GM21447 (cell line): ENCODE measurements at regions not wholly inside any gene's neighbourhood (a gene's known extent, or its start where the extent isn't known, plus 50 kb on each side); places are given as distances from the start of the nearest gene placed in this dataset.

Source experiments
- ATAC-seq: cut with Tn5 transposase; IDR thresholded peaks from one replicate; pipeline ENCODE4 v1.9.1; 2021; ENCODE audit not compliant: unreplicated experiment

DNA sequence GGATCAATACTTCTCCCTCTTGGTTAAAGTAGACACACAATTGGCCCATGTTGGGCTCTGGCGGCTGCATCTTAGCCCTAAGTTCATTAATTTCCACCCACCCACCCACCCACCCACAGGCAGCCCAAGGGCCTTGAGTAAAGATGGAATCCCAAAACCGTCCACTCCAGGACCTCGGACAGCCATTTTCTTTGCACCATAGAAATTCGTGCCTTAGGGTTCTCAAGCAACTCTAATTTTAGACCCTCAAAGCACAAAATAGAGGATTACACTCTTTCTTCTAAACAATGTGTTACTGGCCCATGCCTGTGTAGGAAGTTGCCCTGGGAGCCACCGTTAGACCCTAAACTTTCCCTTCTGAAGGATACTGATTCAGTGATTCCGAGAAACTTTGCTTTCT lies 568.5 kb downstream of the IRX1 start:
- no peak for ATAC-seq

DNA sequence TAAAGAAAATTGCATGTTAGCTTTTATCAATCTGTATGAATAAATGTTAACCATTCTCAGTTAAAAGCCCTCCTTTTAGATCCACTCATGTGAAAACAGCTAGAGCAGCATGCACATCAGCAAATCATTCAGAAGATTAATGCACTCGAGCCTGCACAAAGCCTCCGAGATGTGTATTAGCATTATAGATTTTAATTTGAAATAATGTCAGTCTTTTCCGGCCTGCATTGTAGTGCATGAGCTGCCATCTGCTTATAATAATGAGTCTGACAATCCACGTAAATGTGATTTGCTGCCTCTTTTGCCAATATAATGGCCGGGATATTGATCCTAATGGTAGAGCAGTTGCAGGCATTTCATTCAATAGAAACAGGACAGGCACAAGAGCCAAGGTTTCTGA lies 585.1 kb downstream of the IRX1 start:
- no peak for ATAC-seq

DNA sequence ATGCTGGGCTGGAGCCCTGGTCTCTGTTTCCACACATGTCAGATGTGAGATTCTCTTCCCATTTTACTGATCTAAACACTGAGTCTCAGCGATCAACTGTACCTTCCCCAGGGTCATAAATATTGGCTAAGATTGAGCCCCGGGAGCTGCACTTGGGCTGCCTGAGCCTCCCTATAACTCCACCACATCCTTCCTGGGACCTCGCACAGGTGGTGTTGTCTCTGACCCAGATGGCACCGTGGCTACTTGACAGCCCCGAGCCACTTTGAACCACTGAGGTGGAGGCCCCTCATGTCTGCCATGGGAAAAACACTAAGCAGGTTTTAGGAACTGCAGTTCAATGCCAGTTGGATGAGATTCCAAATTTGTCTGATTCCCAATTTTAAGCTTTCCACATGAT lies 586.5 kb downstream of the IRX1 start:
- no peak for ATAC-seq

DNA sequence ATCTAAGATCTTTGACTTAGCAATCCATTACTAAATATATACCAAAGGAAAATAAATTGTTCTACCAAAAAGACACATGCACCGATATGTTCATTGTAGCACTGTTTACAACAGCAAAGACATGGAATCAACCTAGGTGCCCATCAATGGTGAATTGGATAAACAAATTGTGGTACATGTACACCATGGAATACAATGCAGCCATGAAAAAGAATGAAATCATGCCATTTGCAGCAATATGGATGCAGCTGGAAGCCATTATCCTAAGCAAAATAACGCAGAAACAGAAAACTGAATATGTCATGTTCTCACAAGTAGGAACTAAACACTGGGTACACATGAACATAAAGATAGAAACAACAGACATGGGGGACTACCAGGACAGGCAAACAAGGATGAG lies 589.5 kb downstream of the IRX1 start:
- ATAC-seq, result no peak

DNA sequence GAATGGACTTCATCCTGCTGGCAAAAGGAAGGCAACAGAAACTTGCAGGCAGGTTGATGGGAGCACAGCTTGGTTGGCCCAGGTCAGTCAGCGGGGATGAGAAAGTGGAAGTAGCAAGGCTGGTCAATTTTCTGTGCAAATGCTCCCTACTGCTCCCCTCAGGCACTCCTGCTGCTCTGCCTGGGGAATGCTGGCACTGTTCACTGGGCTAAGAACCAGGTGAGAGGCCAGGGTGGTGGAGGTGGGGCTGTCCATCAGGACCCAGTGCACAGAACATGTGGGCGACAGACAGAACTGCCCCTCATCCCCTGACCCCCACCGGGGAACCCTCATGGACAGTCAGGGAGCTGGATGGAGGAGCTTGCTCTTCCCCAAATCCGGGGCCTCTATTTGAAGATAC lies 593.1 kb downstream of the IRX1 start:
- no peak for ATAC-seq

DNA sequence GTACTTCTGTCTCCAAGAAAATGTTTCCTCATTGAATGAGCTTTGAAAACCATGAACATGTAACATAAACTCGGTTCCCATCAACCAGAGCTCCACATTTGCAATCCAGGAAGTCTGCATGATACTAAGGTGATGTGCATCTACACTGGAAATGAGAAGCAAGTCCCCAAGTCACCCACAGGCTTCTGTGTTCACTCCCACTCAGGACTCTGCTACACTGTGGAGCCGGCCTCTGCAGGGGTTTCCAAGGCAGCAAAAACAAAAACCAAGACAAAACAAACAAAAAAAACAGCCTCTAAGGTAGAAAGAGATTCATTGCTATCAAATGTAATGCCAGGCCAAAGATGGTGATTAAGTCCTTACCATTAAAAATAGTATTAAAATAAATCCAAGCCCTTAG lies 593.7 kb downstream of the IRX1 start:
- no peak for ATAC-seq

DNA sequence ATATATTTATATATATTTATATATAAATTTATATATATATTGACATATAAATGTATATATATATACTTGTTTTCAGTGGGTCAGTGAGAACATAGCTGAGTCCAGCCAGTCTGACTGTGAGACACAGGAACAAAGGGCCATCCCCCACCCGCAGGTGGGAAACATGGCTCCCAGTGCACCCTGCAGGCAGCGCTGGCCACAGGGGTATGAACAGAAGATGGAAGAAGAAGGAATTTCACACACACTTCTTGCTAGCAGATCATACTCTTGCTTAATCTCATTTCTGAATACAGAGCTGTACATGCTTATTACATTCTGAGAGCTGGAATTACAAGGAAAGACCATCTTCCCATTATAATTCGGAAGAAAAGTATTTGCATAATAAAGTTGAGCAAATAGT lies 595.4 kb downstream of the IRX1 start:
- no peak for ATAC-seq

GRCh38 chr5:4191703-4192102 lies 596.1 kb downstream of the IRX1 start:
- ATAC-seq, result no peak

- ATAC-seq, result no peak
These were observed 596.5 kb downstream of the IRX1 start for GRCh38 chr5:4192111-4192510.

DNA sequence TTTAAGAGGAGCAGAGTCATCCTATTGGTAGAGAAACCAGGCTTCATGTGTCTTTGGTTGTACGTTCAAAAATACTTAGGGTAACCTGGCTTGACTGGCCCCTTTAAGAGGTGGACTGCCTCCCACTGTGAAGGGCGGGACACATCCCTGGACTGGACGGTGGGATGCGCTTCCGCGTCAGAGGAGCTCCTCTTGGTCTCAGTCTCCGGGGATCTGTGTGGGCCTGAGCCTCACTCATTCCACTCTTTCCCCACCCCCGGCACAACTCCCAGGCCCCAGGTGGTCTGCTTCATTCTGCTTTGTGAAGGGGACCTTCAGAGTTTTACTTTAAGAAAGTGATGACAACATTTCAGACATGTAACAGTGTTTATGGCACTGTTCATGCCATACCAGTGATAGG lies 601.1 kb downstream of the IRX1 start:
- ATAC-seq, result no peak

DNA sequence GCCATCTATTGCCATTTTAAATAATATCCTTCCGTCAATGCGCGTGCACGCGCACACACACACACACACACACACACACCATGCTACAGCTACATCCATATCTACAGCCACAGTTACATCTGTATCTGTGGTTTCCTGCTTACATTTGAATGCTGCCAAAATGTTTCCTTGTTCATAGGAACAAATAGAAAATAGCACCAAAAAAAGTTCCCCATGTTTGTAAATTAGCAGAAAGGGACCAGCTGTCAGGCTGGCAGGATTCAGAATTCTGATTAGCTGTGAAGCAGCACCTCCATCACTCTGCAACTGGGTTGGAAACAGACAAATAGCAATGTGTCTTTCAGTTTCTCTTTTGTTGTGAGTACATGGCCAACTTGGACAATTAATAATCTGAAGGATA lies 601.5 kb downstream of the IRX1 start:
- no peak for ATAC-seq

DNA sequence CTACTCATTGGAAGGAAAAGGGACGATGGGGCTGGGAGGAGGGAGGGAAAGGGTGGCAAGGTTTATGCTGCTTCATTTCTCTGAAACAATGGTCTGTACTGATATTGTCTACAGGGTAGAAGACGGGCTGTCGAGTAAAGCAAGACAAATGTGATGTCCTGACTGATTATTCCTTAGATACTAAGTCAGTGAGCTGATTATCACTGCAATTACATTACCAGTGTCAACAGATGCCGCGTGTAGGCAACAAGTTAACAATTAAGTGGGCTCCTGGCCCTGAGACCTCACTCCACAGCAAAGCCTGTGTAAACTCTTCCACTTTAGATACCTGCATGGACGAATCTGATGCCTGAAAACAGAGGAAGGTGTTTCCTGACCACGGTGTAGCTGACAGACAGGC lies 602.8 kb downstream of the IRX1 start:
- no peak for ATAC-seq

- no peak for ATAC-seq
These were observed 603.6 kb downstream of the IRX1 start for GRCh38 chr5:4199049-4199841.

- no peak for ATAC-seq
These were observed 607.5 kb downstream of the IRX1 start for GRCh38 chr5:4203146-4203545.

DNA sequence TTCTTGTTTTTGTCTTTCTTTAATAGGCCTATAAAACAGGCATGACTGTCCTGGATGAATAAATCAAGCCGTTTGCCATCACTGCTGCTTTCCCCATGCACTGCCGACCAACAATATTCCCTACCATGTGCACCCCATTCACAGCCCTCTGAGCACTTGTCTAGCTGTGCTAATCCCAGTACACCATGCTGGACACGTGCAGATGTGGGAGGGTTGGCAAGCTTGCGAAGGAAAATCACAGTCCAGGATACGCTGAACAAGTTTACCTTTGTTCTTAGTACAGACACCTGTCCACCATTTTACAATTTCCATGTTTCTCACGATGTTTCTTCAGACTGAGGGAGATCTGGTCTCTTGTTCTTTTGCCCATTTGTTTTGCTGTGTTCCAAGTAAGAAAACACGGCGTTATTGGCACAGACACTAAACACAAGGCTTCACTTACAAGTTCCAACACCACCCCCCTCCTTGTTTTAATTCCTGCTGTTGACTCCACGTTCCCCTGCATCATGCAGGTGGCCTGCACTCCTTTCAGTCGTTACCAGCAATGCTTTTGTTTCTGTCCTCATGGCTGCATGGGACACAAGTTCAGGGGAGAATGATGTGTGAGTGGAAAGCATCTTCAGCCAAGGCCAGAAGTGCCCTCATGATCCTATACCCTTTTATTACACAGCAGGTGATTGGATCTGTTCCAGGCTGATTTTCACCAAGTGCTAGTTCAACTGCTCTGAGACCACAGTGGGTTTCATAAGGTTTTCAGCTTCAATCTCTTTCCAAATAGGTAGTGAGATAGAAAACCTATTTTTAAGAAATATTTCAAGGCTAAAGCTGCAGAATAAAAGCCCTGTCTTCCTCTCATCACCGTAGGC lies 608.9 kb downstream of the IRX1 start:
- no peak for ATAC-seq

GRCh38 chr5:4205398-4205797 lies 609.8 kb downstream of the IRX1 start:
- ATAC-seq, result no peak

GRCh38 chr5:4206127-4206526 lies 610.5 kb downstream of the IRX1 start:
- no peak for ATAC-seq

GRCh38 chr5:4207486-4207885 lies 611.9 kb downstream of the IRX1 start:
- ATAC-seq, result no peak

DNA sequence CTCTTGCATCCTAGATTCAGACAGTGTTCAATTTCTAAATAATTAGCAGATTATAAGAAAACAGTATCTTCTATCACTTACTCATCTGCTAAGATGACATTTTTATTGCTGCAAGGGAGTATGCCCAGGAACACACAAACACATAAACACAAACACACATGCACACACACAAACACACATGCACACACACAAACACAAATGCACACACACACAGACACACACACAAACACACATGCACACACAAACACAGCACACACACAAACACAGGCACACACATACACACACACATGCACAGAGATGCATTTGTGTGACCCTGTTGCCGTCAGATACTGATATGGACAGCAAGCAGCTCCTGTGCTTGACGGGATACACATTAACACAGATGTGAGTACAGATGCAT lies 612.9 kb downstream of the IRX1 start:
- no peak for ATAC-seq

DNA sequence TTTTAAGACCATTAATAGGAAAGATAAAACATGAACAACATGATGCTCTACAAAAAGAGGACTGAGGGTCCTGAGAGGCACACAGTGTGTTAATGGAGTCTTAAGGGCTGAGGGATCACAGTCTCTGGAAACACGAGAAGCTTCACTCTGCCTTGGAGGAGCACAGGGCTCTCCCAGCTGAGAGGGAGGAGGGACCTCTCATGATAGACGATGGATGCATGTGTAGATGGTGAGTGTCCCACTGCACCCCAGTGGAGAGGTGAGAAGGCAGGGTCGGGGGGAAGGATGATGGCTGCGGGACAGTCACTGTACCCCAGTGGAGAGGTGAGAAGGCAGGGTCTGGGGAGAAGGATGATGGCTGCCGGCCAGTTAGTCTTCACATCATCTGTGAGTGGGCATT lies 613.4 kb downstream of the IRX1 start:
- ATAC-seq, result no peak

DNA sequence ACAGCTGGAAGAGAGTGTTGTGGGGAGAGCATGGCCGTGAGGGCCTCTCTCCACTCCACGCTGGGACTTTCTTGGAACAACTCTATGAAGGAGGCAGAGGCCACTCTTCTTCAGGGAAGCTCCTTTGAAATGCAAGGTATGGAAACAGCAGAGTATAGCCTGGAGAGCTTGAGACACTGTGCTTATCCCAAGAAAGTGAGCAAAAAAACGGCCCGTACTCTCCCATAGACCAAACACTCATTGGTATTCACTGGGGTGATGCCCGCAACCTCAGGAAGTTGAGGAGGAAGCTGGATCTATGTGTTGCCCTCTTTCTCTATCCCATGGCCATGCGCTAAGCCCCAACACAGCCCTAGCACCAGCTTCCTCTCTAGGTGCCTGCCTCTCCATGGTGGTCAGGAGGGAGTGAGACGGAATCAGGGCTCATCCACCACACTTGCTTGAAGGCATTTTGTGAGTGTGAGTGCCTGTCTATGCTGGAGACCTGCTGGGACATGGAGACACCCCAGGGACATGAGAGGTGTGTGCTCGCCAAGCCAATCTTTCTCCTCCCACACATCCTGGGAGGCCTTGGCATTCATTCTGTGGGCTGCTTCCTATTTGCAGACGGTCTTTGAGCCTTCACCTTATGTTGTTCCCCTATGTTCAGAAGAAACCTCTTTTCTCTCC lies 616.6 kb downstream of the IRX1 start:
- ATAC-seq, result no peak
